HEK293T (cell line): ENCODE measurements at regions not wholly inside any gene's neighbourhood (a gene's known extent, or its start where the extent isn't known, plus 50 kb on each side); places are given as distances from the start of the nearest gene placed in this dataset.

Source experiments
- CTCF ChIA-PET: fragments of 350-600 bp; formaldehyde crosslinking; extraction: SDS; loops from one replicate; lab custom pipeline; 2021; ENCODE audit warnings: antibody characterized with exemption, inconsistent platforms; lab: Yijun Ruan, JAX
- POLR2A ChIA-PET: fragments of 350-600 bp; formaldehyde crosslinking; extraction: SDS; loops from one replicate; lab custom pipeline; 2020; ENCODE audit warnings: antibody characterized with exemption, inconsistent platforms; lab: Yijun Ruan, JAX
- DNase-seq: peaks from one replicate; pipeline ENCODE4 v3.0.0; 2012; ENCODE audit warnings: mixed read lengths; ENCODE audit errors: extremely low spot score
- ARNT ChIP-seq: fragments of 450-650 bp; IDR thresholded peaks from 2 replicates; pipeline ENCODE4 v1.6.1; 2017; ENCODE audit warnings: mild to moderate bottlenecking
- BHLHE40 ChIP-seq: fragments of 450-650 bp; IDR thresholded peaks from 2 replicates; pipeline ENCODE4 v1.6.1; 2016; ENCODE audit warnings: mild to moderate bottlenecking, moderate library complexity, borderline replicate concordance
- CTBP1 ChIP-seq: fragments of 450-650 bp; IDR thresholded peaks from 2 replicates; pipeline ENCODE4 v1.6.1; 2016; ENCODE audit warnings: borderline replicate concordance
- ELF4 ChIP-seq: fragments of 450-650 bp; IDR thresholded peaks from 2 replicates; pipeline ENCODE4 v1.6.1; 2017; ENCODE audit warnings: antibody characterized with exemption
- FOXA1 ChIP-seq: fragments of 450-650 bp; IDR thresholded peaks from 2 replicates; pipeline ENCODE4 v1.6.1; 2016; ENCODE audit warnings: mild to moderate bottlenecking
- FOXK2 ChIP-seq: fragments of 450-650 bp; IDR thresholded peaks from 2 replicates; pipeline ENCODE4 v1.6.1; 2016; ENCODE audit warnings: mild to moderate bottlenecking
- FOXM1 ChIP-seq: fragments of 450-650 bp; IDR thresholded peaks from 2 replicates; pipeline ENCODE4 v1.6.1; 2017; ENCODE audit warnings: mild to moderate bottlenecking, borderline replicate concordance
- HDGF ChIP-seq: fragments of 450-650 bp; IDR thresholded peaks from 2 replicates; pipeline ENCODE4 v1.6.1; 2017; ENCODE audit warnings: antibody characterized with exemption, borderline replicate concordance
- L3MBTL2 ChIP-seq: fragments of 450-650 bp; conservative IDR thresholded peaks from 2 replicates; pipeline ENCODE4 v1.6.1; 2016; ENCODE audit warnings: mild to moderate bottlenecking
- LEF1 ChIP-seq: fragments of 450-650 bp; IDR thresholded peaks from 2 replicates; pipeline ENCODE4 v1.6.1; 2017; ENCODE audit warnings: mild to moderate bottlenecking, borderline replicate concordance
- NFRKB ChIP-seq: fragments of 450-650 bp; IDR thresholded peaks from 2 replicates; pipeline ENCODE4 v1.6.1; 2016; ENCODE audit warnings: mild to moderate bottlenecking, moderate library complexity
- SP1 ChIP-seq: fragments of 450-650 bp; IDR thresholded peaks from 2 replicates; pipeline ENCODE4 v1.6.1; 2017
- SUZ12 ChIP-seq: fragments of 450-650 bp; IDR thresholded peaks from 2 replicates; pipeline ENCODE4 v1.6.1; 2016; ENCODE audit warnings: mild to moderate bottlenecking
- TARDBP ChIP-seq: fragments of 450-650 bp; IDR thresholded peaks from 2 replicates; pipeline ENCODE4 v1.6.1; 2016
- ZNF384 ChIP-seq: fragments of 450-650 bp; IDR thresholded peaks from 2 replicates; pipeline ENCODE4 v1.6.1; 2016
- TF ChIP-seq, protein P1 (sequence below): fragments of 450-650 bp; IDR thresholded peaks from 2 replicates; pipeline ENCODE4 v1.6.1; 2016

DNA sequence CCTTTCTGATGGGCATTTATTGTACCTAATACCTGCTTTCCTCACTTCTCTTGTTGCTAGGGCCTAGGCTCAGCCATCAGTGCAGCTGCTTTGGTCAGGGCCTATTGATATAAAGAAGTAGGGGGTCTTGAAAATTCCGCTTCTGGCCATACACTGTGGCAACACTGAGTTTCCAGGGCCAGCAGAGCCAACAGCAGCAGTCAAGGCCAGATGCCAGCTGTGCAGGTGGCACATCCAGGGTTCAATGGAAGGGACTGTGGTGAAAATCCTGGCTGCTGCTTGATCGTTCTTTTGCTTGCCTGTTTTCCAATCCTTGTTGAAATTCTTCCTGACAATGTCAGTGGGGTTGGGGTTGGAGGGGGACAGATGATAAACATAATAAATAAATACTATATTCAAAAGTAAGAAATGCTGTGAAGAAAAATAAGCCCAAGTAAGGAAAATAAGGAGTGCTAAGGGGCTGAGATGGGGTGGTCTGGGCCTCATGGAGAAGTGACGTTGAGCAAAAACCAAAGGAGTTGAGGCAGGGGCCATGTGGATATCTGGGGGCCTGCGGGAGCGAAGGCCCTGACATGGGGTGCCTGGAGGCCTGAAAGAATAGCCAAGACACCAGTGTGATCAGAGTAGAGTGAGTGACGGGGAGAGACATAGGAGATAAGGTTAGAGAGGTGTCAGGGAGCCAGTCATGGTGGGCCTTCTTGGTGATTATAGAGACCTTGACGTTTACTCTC lies 91.0 kb upstream of the ALDH1B1 start:
- TF ChIP-seq ELF4 = no peak
- TF ChIP-seq CTBP1 = no peak
- no peak for TF ChIP-seq SUZ12
- POLR2A ChIA-PET = no interaction called here
- CTCF ChIA-PET = no interaction called here
- DNase-seq = no peak

DNA sequence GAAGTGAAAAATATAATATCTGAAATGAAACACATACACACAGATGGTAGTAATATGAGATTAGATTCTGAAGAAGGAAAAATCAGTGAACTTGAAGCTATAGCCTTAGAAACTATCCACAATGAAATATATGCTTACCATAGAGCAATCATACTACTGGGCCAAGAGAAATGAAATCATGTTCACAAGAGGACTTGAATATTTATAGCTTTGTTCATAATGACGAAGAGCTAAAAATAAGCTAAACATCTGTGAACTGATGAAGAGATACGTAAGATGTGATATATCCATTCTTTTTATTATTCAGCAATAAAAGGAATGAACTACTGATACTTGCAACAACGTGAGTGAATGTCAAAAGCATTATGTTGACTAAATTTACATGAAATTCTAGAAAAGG lies 92.6 kb upstream of the ALDH1B1 start:
- no peak for TF ChIP-seq L3MBTL2
- TF ChIP-seq, protein P1, sequence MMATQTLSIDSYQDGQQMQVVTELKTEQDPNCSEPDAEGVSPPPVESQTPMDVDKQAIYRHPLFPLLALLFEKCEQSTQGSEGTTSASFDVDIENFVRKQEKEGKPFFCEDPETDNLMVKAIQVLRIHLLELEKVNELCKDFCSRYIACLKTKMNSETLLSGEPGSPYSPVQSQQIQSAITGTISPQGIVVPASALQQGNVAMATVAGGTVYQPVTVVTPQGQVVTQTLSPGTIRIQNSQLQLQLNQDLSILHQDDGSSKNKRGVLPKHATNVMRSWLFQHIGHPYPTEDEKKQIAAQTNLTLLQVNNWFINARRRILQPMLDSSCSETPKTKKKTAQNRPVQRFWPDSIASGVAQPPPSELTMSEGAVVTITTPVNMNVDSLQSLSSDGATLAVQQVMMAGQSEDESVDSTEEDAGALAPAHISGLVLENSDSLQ = no peak
- TF ChIP-seq SP1 = no peak
- ChIA-PET CTCF (no interaction called here), POLR2A (no interaction called here)
- DNase-seq = no peak

DNA sequence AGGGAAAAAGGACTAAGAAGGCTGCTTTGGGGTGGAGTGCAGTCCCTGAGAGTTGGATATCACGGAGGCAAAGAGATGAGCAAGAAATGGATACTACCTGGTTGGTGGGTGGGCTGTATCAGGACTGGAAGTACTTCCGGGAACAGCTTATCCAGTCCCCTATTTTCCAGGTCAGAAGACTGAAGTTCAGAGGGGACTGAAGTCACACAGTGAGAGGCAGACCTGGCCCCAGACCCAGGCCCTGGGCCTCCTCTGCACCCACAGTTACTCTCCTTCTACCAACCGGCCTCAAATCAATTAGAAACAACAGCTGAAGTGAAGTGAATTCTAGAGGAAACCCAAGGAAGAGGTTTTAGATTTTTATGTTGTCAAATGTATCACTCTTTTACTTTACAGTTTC lies 93.6 kb upstream of the ALDH1B1 start:
- DNase-seq = no peak
- POLR2A ChIA-PET = interaction anchor here (1.1 kb wide), 1 partner anchor 10 kb away, joined by 3 read pairs; no protein-coding TSS in a partner anchor
- TF ChIP-seq LEF1 (no peak), FOXM1 (no peak), ARNT (no peak)
- CTCF ChIA-PET = no interaction called here

DNA sequence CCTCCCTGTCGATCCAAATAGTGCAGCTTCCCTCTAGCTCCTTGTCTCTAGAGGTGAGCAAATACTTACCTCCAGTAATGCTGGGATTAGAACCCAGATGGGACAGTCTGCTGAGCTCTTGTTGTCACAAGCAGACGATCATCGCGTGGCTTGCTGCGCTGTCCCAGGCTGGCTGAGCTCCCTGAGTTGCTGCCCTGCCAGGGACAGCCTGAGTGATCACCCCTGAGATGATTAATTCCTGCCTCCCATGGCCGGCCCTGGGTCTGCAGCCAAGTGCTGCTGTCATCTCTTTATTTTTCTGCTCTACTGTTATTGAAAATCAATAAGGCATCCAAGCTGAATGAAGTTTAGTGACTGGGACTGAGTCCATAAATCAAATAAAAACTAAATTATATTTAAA lies 94.0 kb upstream of the ALDH1B1 start:
- POLR2A ChIA-PET = interaction anchor here (1.1 kb wide), 1 partner anchor 11 kb away, joined by 3 read pairs; no protein-coding TSS in a partner anchor
- no peak for DNase-seq
- CTCF ChIA-PET = no interaction called here
- TF ChIP-seq, protein P1 = peak; percentile 65
- TF ChIP-seq SP1 = no peak

DNA sequence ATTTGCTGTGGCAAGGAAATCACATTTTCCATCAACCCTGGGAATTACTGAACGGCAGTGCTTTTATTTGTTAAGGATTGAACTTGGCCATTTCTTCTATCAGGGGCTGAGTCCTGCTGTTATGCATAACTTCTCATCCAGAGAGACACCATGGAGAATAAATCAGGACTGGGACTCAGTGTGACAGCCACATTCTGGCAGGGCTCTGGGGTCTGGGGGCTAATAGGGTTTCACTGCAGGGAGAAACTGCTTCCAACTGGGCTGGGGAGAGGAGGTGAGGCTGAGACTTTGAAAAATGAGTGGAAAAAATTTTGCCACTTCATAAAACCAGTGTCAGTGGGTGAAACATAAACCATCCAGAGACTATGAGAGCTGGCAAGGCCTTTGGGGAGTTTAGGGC lies 95.7 kb upstream of the ALDH1B1 start:
- no peak for DNase-seq
- TF ChIP-seq NFRKB = no peak
- TF ChIP-seq, protein P1 = peak; percentile 60
- CTCF ChIA-PET = no interaction called here
- POLR2A ChIA-PET = no interaction called here

DNA sequence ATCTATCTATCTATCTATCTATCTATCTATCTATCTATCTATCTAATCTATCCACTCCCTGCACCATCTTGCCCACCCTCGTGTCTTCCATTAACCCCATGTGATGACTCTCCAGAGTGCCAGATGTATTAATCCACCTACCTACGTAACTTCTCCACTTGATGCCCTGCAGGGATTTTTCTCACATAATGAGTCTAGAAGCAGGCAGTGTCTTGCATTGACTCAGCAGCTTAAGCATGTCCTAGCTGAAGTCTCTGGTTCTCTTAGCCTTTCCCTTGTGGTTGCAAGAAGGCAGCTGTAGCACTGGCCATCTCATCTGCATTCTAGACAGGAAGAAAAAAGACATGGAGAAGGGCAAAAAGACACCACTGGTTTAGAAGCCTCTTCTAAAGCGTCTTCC lies 96.7 kb upstream of the ALDH1B1 start:
- no peak for TF ChIP-seq NFRKB
- TF ChIP-seq LEF1 = no peak
- TF ChIP-seq ARNT = no peak
- no peak for TF ChIP-seq FOXM1
- TF ChIP-seq ZNF384 = no peak
- no peak for TF ChIP-seq SUZ12
- CTCF ChIA-PET = no interaction called here
- POLR2A ChIA-PET = no interaction called here
- DNase-seq = no peak

DNA sequence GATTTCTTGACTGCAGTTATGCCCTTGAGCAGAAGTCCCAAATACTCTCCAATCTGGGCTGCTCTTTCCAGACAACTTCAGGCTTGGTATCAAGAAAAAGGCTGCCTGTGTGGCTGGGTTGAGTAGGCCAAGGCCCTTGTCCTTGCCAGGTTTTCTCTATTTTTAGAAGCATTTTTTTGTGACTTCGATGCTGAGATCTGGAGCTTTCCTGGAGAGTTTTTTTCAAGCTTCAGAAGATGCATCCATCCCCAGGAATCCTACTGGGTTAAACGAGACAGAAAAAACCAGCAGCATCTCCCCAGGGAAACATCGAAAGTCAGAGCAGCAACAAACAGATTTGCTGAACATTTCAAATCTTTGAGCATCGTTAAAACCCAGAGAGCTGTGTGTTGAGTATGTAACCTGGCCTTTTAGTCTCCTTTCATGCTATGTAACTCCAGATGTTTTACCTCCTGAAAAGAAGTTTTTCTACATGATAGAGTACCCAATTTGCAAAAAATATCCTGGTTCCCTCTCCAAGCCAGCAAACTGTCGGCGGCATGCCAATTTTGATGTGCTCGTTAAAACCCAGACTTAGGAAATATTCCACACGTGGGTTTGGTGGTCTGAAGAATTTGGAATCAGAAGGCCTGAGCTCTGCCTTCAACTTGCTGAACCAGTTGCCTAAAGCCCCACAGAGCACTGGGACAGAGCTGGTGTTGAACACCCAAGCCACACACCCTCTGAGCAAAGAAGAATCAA lies 98.1 kb upstream of the ALDH1B1 start:
- POLR2A ChIA-PET = no interaction called here
- TF ChIP-seq FOXK2 = no peak
- TF ChIP-seq L3MBTL2 = no peak
- TF ChIP-seq FOXM1 = no peak
- no peak for TF ChIP-seq SUZ12
- no peak for TF ChIP-seq HDGF
- no peak for TF ChIP-seq ARNT
- no peak for TF ChIP-seq TARDBP
- TF ChIP-seq ELF4 = no peak
- TF ChIP-seq CTBP1 = no peak
- TF ChIP-seq SP1 = no peak
- TF ChIP-seq LEF1 = no peak
- no peak for TF ChIP-seq NFRKB
- no peak for TF ChIP-seq ZNF384
- TF ChIP-seq BHLHE40 = no peak
- TF ChIP-seq, protein P1 = no peak
- TF ChIP-seq FOXA1 = no peak
- CTCF ChIA-PET = interaction anchor here (1.3 kb wide), 1 partner anchor 353 kb away, joined by 4 read pairs; no protein-coding TSS in a partner anchor
- no peak for DNase-seq
